Smooth muscle cell (in vitro differentiated cells): ENCODE measurements at regions not wholly inside any gene's neighbourhood (a gene's known extent, or its start where the extent isn't known, plus 50 kb on each side); places are given as distances from the start of the nearest gene placed in this dataset.

Source experiments
- DNase-seq: peaks from one replicate; lab custom pipeline; 2025; ENCODE audit not compliant: unreplicated experiment; lab: John Stamatoyannopoulos, UW
- H2AFZ ChIP-seq: fragments of 200-600 bp; sonication (generic); 2 replicates; pipeline ENCODE4 v1.6.0; 2016; ENCODE audit warnings: antibody characterized with exemption, low read depth, mild to moderate bottlenecking
- H3F3A ChIP-seq: fragments of 200-600 bp; sonication (generic); 2 replicates; pipeline ENCODE4 v1.6.0; 2017; ENCODE audit warnings: antibody characterized with exemption, low read depth
- H3K27ac ChIP-seq: fragments of 200-600 bp; sonication (generic); 2 replicates; pipeline ENCODE4 v1.5.1; 2016; ENCODE audit warnings: low read depth, mild to moderate bottlenecking
- H3K27me3 ChIP-seq: fragments of 200-600 bp; sonication (generic); 2 replicates; pipeline ENCODE4 v1.6.1; 2016; ENCODE audit warnings: low read depth, mild to moderate bottlenecking
- H3K36me3 ChIP-seq: fragments of 200-600 bp; sonication (generic); 2 replicates; pipeline ENCODE4 v1.5.1; 2016; ENCODE audit warnings: low read depth
- H3K4me1 ChIP-seq: fragments of 200-600 bp; sonication (generic); 2 replicates; pipeline ENCODE4 v1.5.1; 2016; ENCODE audit warnings: low read depth
- H3K4me2 ChIP-seq: fragments of 200-600 bp; sonication (generic); 2 replicates; pipeline ENCODE4 v1.6.0; 2016; ENCODE audit warnings: mild to moderate bottlenecking
- H3K4me3 ChIP-seq: fragments of 200-600 bp; sonication (generic); 2 replicates; pipeline ENCODE4 v1.5.1; 2016; ENCODE audit warnings: mild to moderate bottlenecking
- H3K79me2 ChIP-seq: fragments of 200-600 bp; sonication (generic); 2 replicates; pipeline ENCODE4 v1.6.0; 2016; ENCODE audit warnings: low read depth, mild to moderate bottlenecking
- H3K9ac ChIP-seq: fragments of 200-600 bp; sonication (generic); 2 replicates; pipeline ENCODE4 v1.6.0; 2016; ENCODE audit warnings: low read depth
- H3K9me3 ChIP-seq: fragments of 200-600 bp; sonication (generic); replicated peaks from 2 replicates; pipeline ENCODE4 v1.5.1; 2016; ENCODE audit warnings: low read depth
- H4K20me1 ChIP-seq: fragments of 200-600 bp; sonication (generic); 2 replicates; pipeline ENCODE4 v1.6.0; 2016; ENCODE audit warnings: low read depth
- CTCF ChIP-seq: fragments of 200-600 bp; sonication (generic); IDR thresholded peaks from 2 replicates; pipeline ENCODE4 v1.5.1; 2017; ENCODE audit warnings: borderline replicate concordance, mild to moderate bottlenecking, antibody characterized with exemption; ENCODE audit not compliant: insufficient read depth, poor library complexity, severe bottlenecking
- WGBS: methylation state at CpG from one replicate; pipeline ENCODE4 v1.1.7; 2016; ENCODE audit warnings: low lambda C conversion rate; 5-methylcytosine and 5-hydroxymethylcytosine counted together

- H3K79me2 ChIP-seq = no peaks in the 10 kb centered on the region
- no peak for TF ChIP-seq CTCF
- no peaks in the 10 kb centered on the region for H3K4me1 ChIP-seq
- H3K36me3 ChIP-seq = no peaks in the 10 kb centered on the region
- no peaks in the 10 kb centered on the region for H4K20me1 ChIP-seq
- no peak for DNase-seq
- H3K27ac ChIP-seq = no peak overlapping the region
- H3F3A ChIP-seq = no peaks in the 10 kb centered on the region
- no peaks in the 10 kb centered on the region for H3K9me3 ChIP-seq
- H3K27me3 ChIP-seq = no peaks in the 10 kb centered on the region
- H2AFZ ChIP-seq = no peak overlapping the region
- no peak overlapping the region for H3K9ac ChIP-seq
- no peak overlapping the region for H3K4me3 ChIP-seq
- no peak overlapping the region for H3K4me2 ChIP-seq
Measured at GRCh38 chr2:41486948-41487347, 560.9 kb upstream of the PKDCC start.

DNA sequence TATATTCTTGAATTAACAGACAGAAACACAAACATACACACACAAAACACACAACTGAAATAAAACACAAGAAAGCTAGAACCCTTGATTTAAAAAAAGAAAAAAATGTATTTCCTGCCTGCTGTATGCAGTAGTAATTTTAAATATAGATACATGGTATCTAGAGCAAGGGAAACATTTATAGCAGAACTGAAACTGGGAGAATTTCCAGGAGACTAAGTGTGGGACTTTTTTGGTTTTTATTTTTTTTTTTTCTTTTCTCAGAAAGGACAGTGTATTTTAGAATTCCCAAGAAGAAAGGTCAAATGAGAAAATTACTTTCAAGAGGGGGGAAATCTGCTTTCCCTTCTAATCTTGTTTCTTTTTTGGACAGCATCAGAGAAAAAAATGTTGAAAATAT is 558.9 kb upstream of the PKDCC start:
- H3K9ac ChIP-seq = no peak overlapping the region
- no peaks in the 10 kb centered on the region for H3K27me3 ChIP-seq
- no peaks in the 10 kb centered on the region for H4K20me1 ChIP-seq
- H3K36me3 ChIP-seq = no peaks in the 10 kb centered on the region
- H3F3A ChIP-seq = no peaks in the 10 kb centered on the region
- no peaks in the 10 kb centered on the region for H3K4me1 ChIP-seq
- no peak for TF ChIP-seq CTCF
- no peaks in the 10 kb centered on the region for H3K9me3 ChIP-seq
- H3K27ac ChIP-seq = no peak overlapping the region
- no peak overlapping the region for H3K4me2 ChIP-seq
- DNase-seq = no peak
- H2AFZ ChIP-seq = no peak overlapping the region
- no peak overlapping the region for H3K4me3 ChIP-seq
- H3K79me2 ChIP-seq = no peaks in the 10 kb centered on the region

- no peak for TF ChIP-seq CTCF
- DNase-seq = no peak
- no peaks in the 10 kb centered on the region for H3F3A ChIP-seq
- no peaks in the 10 kb centered on the region for H3K27me3 ChIP-seq
- H3K9ac ChIP-seq = no peak overlapping the region
- no peaks in the 10 kb centered on the region for H3K79me2 ChIP-seq
- H2AFZ ChIP-seq = no peak overlapping the region
- H3K27ac ChIP-seq = no peak overlapping the region
- no peak overlapping the region for H3K4me3 ChIP-seq
- H3K4me2 ChIP-seq = no peak overlapping the region
- H3K4me1 ChIP-seq = no peaks in the 10 kb centered on the region
- H3K9me3 ChIP-seq = peaks cover 4% of the 10 kb centered on the region
- no peaks in the 10 kb centered on the region for H4K20me1 ChIP-seq
- no peaks in the 10 kb centered on the region for H3K36me3 ChIP-seq
Measured at GRCh38 chr2:41489638-41490037, 558.2 kb upstream of the PKDCC start.

GRCh38 chr2:41495050-41495449 is 552.8 kb upstream of the PKDCC start:
- no peaks in the 10 kb centered on the region for H3F3A ChIP-seq
- WGBS = 74% methylated on average over 5 of the region's 5 CpGs
- H3K36me3 ChIP-seq = no peaks in the 10 kb centered on the region
- no peaks in the 10 kb centered on the region for H3K4me1 ChIP-seq
- no peak overlapping the region for H3K4me2 ChIP-seq
- H4K20me1 ChIP-seq = no peaks in the 10 kb centered on the region
- peaks cover 4% of the 10 kb centered on the region for H3K9me3 ChIP-seq
- no peak overlapping the region for H3K4me3 ChIP-seq
- H3K27me3 ChIP-seq = no peaks in the 10 kb centered on the region
- TF ChIP-seq CTCF = no peak
- no peak overlapping the region for H3K9ac ChIP-seq
- no peak overlapping the region for H2AFZ ChIP-seq
- H3K79me2 ChIP-seq = no peaks in the 10 kb centered on the region
- no peak overlapping the region for H3K27ac ChIP-seq
- DNase-seq = no peak
